WTC11 (cell line): ENCODE measurements at regions not wholly inside any gene's neighbourhood (a gene's known extent, or its start where the extent isn't known, plus 50 kb on each side); places are given as distances from the start of the nearest gene placed in this dataset.

ENCODE experiments used
- AFF4 ChIP-seq: sonication (generic); formaldehyde crosslinking; IDR thresholded peaks from 2 replicates; pipeline ENCODE4 v1.8.1; 2023; ENCODE audit warnings: mild to moderate bottlenecking, missing genetic modification reagents, borderline replicate concordance
- CBFB ChIP-seq: sonication (generic); formaldehyde crosslinking; IDR thresholded peaks from 2 replicates; pipeline ENCODE4 v1.8.1; 2022; ENCODE audit warnings: mild to moderate bottlenecking, low read depth, missing genetic modification reagents
- RELA ChIP-seq: sonication (generic); formaldehyde crosslinking; IDR thresholded peaks from 2 replicates; pipeline ENCODE4 v1.8.1; 2022; ENCODE audit warnings: missing genetic modification reagents, mild to moderate bottlenecking, borderline replicate concordance
- TCF7 ChIP-seq: sonication (generic); formaldehyde crosslinking; IDR thresholded peaks from 2 replicates; pipeline ENCODE4 v1.8.0; 2022; ENCODE audit warnings: mild to moderate bottlenecking, low read depth, missing genetic modification reagents, moderate library complexity
- ZBTB43 ChIP-seq: sonication (generic); formaldehyde crosslinking; IDR thresholded peaks from 2 replicates; pipeline ENCODE4 v1.8.1; 2023; ENCODE audit warnings: mild to moderate bottlenecking, missing genetic modification reagents
- ZNF532 ChIP-seq: fragments of 250-450 bp; sonication (Bioruptor Pico); IDR thresholded peaks from 2 replicates; pipeline ENCODE4 v1.9.0; 2021; ENCODE audit warnings: mild to moderate bottlenecking, borderline replicate concordance
- TF ChIP-seq, protein P1 (sequence below): fragments of 250-450 bp; sonication (Bioruptor Pico); IDR thresholded peaks from 2 replicates; pipeline ENCODE4 v1.9.0; 2021; ENCODE audit warnings: mild to moderate bottlenecking
- TF ChIP-seq, protein P2 (sequence below): sonication (generic); formaldehyde crosslinking; IDR thresholded peaks from 2 replicates; pipeline ENCODE4 v1.8.0; 2022; ENCODE audit warnings: missing genetic modification reagents
- TF ChIP-seq, protein P3 (sequence below): sonication (generic); formaldehyde crosslinking; IDR thresholded peaks from 2 replicates; pipeline ENCODE4 v1.8.0; 2022; ENCODE audit warnings: mild to moderate bottlenecking, missing genetic modification reagents
- TF ChIP-seq, protein P4 (sequence below): sonication (generic); formaldehyde crosslinking; IDR thresholded peaks from 2 replicates; pipeline ENCODE4 v1.8.1; 2022; ENCODE audit warnings: mild to moderate bottlenecking, missing genetic modification reagents, moderate library complexity, borderline replicate concordance
- TF ChIP-seq, protein P5 (sequence below): sonication (generic); formaldehyde crosslinking; IDR thresholded peaks from 2 replicates; pipeline ENCODE4 v1.8.1; 2022; ENCODE audit warnings: low read depth, missing genetic modification reagents, borderline replicate concordance

- TF ChIP-seq AFF4 (CRISPR knock-in tag) (no peak), ZNF532 (no peak), ZBTB43 (CRISPR knock-in tag) (no peak), CBFB (no peak), TCF7 (CRISPR knock-in tag) (no peak), RELA (CRISPR knock-in tag) (no peak)
- TF ChIP-seq, protein P1, sequence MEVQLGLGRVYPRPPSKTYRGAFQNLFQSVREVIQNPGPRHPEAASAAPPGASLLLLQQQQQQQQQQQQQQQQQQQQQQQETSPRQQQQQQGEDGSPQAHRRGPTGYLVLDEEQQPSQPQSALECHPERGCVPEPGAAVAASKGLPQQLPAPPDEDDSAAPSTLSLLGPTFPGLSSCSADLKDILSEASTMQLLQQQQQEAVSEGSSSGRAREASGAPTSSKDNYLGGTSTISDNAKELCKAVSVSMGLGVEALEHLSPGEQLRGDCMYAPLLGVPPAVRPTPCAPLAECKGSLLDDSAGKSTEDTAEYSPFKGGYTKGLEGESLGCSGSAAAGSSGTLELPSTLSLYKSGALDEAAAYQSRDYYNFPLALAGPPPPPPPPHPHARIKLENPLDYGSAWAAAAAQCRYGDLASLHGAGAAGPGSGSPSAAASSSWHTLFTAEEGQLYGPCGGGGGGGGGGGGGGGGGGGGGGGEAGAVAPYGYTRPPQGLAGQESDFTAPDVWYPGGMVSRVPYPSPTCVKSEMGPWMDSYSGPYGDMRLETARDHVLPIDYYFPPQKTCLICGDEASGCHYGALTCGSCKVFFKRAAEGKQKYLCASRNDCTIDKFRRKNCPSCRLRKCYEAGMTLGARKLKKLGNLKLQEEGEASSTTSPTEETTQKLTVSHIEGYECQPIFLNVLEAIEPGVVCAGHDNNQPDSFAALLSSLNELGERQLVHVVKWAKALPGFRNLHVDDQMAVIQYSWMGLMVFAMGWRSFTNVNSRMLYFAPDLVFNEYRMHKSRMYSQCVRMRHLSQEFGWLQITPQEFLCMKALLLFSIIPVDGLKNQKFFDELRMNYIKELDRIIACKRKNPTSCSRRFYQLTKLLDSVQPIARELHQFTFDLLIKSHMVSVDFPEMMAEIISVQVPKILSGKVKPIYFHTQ: no peak
- TF ChIP-seq, protein P2, sequence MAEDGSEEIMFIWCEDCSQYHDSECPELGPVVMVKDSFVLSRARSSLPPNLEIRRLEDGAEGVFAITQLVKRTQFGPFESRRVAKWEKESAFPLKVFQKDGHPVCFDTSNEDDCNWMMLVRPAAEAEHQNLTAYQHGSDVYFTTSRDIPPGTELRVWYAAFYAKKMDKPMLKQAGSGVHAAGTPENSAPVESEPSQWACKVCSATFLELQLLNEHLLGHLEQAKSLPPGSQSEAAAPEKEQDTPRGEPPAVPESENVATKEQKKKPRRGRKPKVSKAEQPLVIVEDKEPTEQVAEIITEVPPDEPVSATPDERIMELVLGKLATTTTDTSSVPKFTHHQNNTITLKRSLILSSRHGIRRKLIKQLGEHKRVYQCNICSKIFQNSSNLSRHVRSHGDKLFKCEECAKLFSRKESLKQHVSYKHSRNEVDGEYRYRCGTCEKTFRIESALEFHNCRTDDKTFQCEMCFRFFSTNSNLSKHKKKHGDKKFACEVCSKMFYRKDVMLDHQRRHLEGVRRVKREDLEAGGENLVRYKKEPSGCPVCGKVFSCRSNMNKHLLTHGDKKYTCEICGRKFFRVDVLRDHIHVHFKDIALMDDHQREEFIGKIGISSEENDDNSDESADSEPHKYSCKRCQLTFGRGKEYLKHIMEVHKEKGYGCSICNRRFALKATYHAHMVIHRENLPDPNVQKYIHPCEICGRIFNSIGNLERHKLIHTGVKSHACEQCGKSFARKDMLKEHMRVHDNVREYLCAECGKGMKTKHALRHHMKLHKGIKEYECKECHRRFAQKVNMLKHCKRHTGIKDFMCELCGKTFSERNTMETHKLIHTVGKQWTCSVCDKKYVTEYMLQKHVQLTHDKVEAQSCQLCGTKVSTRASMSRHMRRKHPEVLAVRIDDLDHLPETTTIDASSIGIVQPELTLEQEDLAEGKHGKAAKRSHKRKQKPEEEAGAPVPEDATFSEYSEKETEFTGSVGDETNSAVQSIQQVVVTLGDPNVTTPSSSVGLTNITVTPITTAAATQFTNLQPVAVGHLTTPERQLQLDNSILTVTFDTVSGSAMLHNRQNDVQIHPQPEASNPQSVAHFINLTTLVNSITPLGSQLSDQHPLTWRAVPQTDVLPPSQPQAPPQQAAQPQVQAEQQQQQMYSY (CRISPR knock-in tag): no peak
- TF ChIP-seq, protein P3, sequence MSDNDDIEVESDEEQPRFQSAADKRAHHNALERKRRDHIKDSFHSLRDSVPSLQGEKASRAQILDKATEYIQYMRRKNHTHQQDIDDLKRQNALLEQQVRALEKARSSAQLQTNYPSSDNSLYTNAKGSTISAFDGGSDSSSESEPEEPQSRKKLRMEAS (CRISPR knock-in tag): no peak
- TF ChIP-seq, protein P4, sequence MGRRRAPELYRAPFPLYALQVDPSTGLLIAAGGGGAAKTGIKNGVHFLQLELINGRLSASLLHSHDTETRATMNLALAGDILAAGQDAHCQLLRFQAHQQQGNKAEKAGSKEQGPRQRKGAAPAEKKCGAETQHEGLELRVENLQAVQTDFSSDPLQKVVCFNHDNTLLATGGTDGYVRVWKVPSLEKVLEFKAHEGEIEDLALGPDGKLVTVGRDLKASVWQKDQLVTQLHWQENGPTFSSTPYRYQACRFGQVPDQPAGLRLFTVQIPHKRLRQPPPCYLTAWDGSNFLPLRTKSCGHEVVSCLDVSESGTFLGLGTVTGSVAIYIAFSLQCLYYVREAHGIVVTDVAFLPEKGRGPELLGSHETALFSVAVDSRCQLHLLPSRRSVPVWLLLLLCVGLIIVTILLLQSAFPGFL: no peak
- TF ChIP-seq, protein P5, sequence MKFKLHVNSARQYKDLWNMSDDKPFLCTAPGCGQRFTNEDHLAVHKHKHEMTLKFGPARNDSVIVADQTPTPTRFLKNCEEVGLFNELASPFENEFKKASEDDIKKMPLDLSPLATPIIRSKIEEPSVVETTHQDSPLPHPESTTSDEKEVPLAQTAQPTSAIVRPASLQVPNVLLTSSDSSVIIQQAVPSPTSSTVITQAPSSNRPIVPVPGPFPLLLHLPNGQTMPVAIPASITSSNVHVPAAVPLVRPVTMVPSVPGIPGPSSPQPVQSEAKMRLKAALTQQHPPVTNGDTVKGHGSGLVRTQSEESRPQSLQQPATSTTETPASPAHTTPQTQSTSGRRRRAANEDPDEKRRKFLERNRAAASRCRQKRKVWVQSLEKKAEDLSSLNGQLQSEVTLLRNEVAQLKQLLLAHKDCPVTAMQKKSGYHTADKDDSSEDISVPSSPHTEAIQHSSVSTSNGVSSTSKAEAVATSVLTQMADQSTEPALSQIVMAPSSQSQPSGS (CRISPR knock-in tag): no peak
Observed at GRCh38 chr3:15919971-15920370, 122.2 kb upstream of the ANKRD28 start (continued).
